HG03103 (cell line): ENCODE measurements at regions not wholly inside any gene's neighbourhood (a gene's known extent, or its start where the extent isn't known, plus 50 kb on each side); places are given as distances from the start of the nearest gene placed in this dataset.

Source experiments
- ATAC-seq: cut with Tn5 transposase; IDR thresholded peaks from one replicate; pipeline ENCODE4 v1.9.1; 2021; ENCODE audit warnings: low read depth; ENCODE audit not compliant: unreplicated experiment

- ATAC-seq, result no peak
These were observed 140.8 kb upstream of the SLC1A4 start for GRCh38 chr2:64848363-64848762.

GRCh38 chr2:64848945-64849344 is 140.3 kb upstream of the SLC1A4 start:
- ATAC-seq, result no peak

- no peak for ATAC-seq
These were observed 138.6 kb upstream of the SLC1A4 start for GRCh38 chr2:64850642-64851041.

GRCh38 chr2:64852771-64853241 is 136.4 kb upstream of the SLC1A4 start:
- ATAC-seq, result no peak

- ATAC-seq, result no peak
These were observed 135.9 kb upstream of the SLC1A4 start for GRCh38 chr2:64853306-64853705.

GRCh38 chr2:64853894-64854293 is 135.3 kb upstream of the SLC1A4 start:
- ATAC-seq, result no peak

- ATAC-seq, result no peak
These were observed 134.4 kb upstream of the SLC1A4 start for GRCh38 chr2:64854773-64855237.

- no peak for ATAC-seq
These were observed 131.4 kb upstream of the SLC1A4 start for GRCh38 chr2:64857581-64858471.

- ATAC-seq, result no peak
These were observed 130.5 kb upstream of the SLC1A4 start for GRCh38 chr2:64858541-64859311.

- ATAC-seq, result no peak
These were observed 129.6 kb upstream of the SLC1A4 start for GRCh38 chr2:64859312-64860212.

- ATAC-seq, result no peak
These were observed 128.8 kb upstream of the SLC1A4 start for GRCh38 chr2:64860276-64860885.

GRCh38 chr2:64860936-64861335 is 128.3 kb upstream of the SLC1A4 start:
- no peak for ATAC-seq

- ATAC-seq, result no peak
These were observed 127.5 kb upstream of the SLC1A4 start for GRCh38 chr2:64861452-64862397.

GRCh38 chr2:64862623-64863022 is 126.6 kb upstream of the SLC1A4 start:
- ATAC-seq, result no peak

- no peak for ATAC-seq
These were observed 125.9 kb upstream of the SLC1A4 start for GRCh38 chr2:64863097-64863820.

- peak; percentile 51 for ATAC-seq
These were observed 123.9 kb upstream of the SLC1A4 start for GRCh38 chr2:64865073-64865830.

GRCh38 chr2:64865831-64866345 is 123.3 kb upstream of the SLC1A4 start:
- ATAC-seq, result no peak
